K562 (cell line): ENCODE measurements at regions not wholly inside any gene's neighbourhood (a gene's known extent, or its start where the extent isn't known, plus 50 kb on each side); places are given as distances from the start of the nearest gene placed in this dataset.

Source experiments
- ATAC-seq: fragments of 200-7000 bp; cut with Tn5 transposase; 3 replicates; pipeline ENCODE4 v1.9.1; 2020; ENCODE audit warnings: moderate library complexity
- BruUV-seq: library from RNA; stranded (reverse); fragments of 400-500 nt; replicated peaks from 2 replicates; lab custom pipeline; 2021; lab: Mats Ljungman, UMichigan
- CTCF ChIA-PET: fragments of 300-600 bp; formaldehyde crosslinking; extraction: SDS; loops from one replicate; lab custom pipeline; 2021; ENCODE audit warnings: low intra/inter-chr PET ratio; lab: Yijun Ruan, JAX
- POLR2A ChIA-PET: fragments of 300-600, 350-650 bp; sonication (Branson Sonifier 250); formaldehyde crosslinking; extraction: SDS; loops from one replicate; lab custom pipeline; 2021; ENCODE audit warnings: antibody characterized with exemption, inconsistent platforms; lab: Yijun Ruan, JAX
- DNase-seq, 4 experiments: peaks; one replicate each; pipeline versions ENCODE4 v3.0.0 to v3.0.0-alpha.2; 2011 to 2018; ENCODE audit warnings: low spot score in 3 of 4, mixed read lengths in 3 of 4; ENCODE audit errors: extremely low read depth in 1 of 4
- FAIRE-seq: peaks from 2 replicates; lab custom pipeline; 2011; peaks lifted over from hg19 to GRCh38; lab: Jason Lieb, UNC
- H2AFZ ChIP-seq: 2 replicates; pipeline ENCODE4 v1.6.0; 2011; ENCODE audit warnings: low read depth, low read length, control low read depth, inconsistent platforms
- H3K27ac ChIP-seq: fragments of 200-600 bp; 3 replicates; pipeline ENCODE4 v1.8.0; 2011; ENCODE audit warnings: low read depth, mild to moderate bottlenecking, control low read depth, inconsistent platforms, low read length, moderate library complexity, mixed read lengths; ENCODE audit errors: extremely low read depth
- H3K27me3 ChIP-seq, 2 experiments: fragments of 300-600 bp in 1 of 2; 2 replicates in 1 of 2; 3 replicates in 1 of 2; pipeline versions ENCODE4 v1.6.0 to v1.8.0; 2011; ENCODE audit warnings: inconsistent platforms in 2 of 2, low read length in 2 of 2, mild to moderate bottlenecking in 1 of 2, mixed read lengths in 1 of 2, moderate library complexity in 1 of 2; ENCODE audit not compliant: control insufficient read depth in 2 of 2, insufficient read depth in 2 of 2
- H3K36me3 ChIP-seq: fragments of 300-600 bp; 3 replicates; pipeline ENCODE4 v1.8.0; 2011; ENCODE audit warnings: mild to moderate bottlenecking, low read length, inconsistent platforms; ENCODE audit not compliant: control insufficient read depth, insufficient read depth
- H3K4me1 ChIP-seq, 2 experiments: fragments of 200-600 bp in 1 of 2; replicated peaks in 1 of 2; 2 replicates in 1 of 2; 3 replicates in 1 of 2; pipeline versions ENCODE4 v1.5.1 to v1.8.0; 2011; ENCODE audit warnings: inconsistent platforms in 2 of 2, low read length in 2 of 2, mild to moderate bottlenecking in 1 of 2, mixed read lengths in 1 of 2, moderate library complexity in 1 of 2; ENCODE audit not compliant: control insufficient read depth in 2 of 2, insufficient read depth in 2 of 2
- H3K4me2 ChIP-seq: 2 replicates; pipeline ENCODE4 v1.6.1; 2011; ENCODE audit warnings: low read length, control low read depth, inconsistent platforms, mixed read lengths; ENCODE audit not compliant: insufficient read depth
- H3K4me3 ChIP-seq: fragments of 200-600 bp; sonication (generic), shearing (Covaris generic); 2 replicates; pipeline ENCODE4 v1.5.1; 2016; ENCODE audit warnings: control low read depth, inconsistent platforms
- H3K79me2 ChIP-seq: fragments of 200-600 bp; 3 replicates; pipeline ENCODE4 v1.8.0; 2011; ENCODE audit warnings: low read length, inconsistent platforms; ENCODE audit not compliant: control insufficient read depth, insufficient read depth
- H3K9ac ChIP-seq, 2 experiments: 2 replicates each; pipeline versions ENCODE4 v1.6.0 to v1.6.1; 2011; ENCODE audit warnings: low read depth in 2 of 2, low read length in 2 of 2, control low read depth in 1 of 2, inconsistent platforms in 1 of 2, mild to moderate bottlenecking in 1 of 2, mixed read lengths in 1 of 2; ENCODE audit not compliant: insufficient read depth in 1 of 2
- H3K9me1 ChIP-seq: one replicate; pipeline ENCODE4 v1.6.0; 2011; ENCODE audit warnings: inconsistent platforms, mild to moderate bottlenecking, low read length, moderate library complexity; ENCODE audit not compliant: control insufficient read depth, insufficient read depth
- H3K9me3 ChIP-seq: replicated peaks from 2 replicates; pipeline ENCODE4 v1.5.1; 2011; ENCODE audit warnings: low read depth, low read length, inconsistent platforms; ENCODE audit not compliant: control insufficient read depth, insufficient read depth
- H4K20me1 ChIP-seq: replicated peaks from 2 replicates; pipeline ENCODE4 v1.6.1; 2011; ENCODE audit warnings: low read length, inconsistent platforms, mixed read lengths; ENCODE audit not compliant: control insufficient read depth, insufficient read depth
- BRF1 ChIP-seq: IDR thresholded peaks from 3 replicates; pipeline ENCODE4 v1.6.1; 2011; ENCODE audit warnings: borderline replicate concordance, mild to moderate bottlenecking; ENCODE audit not compliant: insufficient read length; ENCODE audit errors: extremely low read depth
- CBFA2T3 ChIP-seq: fragments of 450-650 bp; IDR thresholded peaks from 2 replicates; pipeline ENCODE4 v1.6.1; 2017
- CCAR2 ChIP-seq: fragments of 200-400 bp; formaldehyde crosslinking; IDR thresholded peaks from 2 replicates; pipeline ENCODE4 v1.6.1; 2017; ENCODE audit warnings: mild to moderate bottlenecking, low read depth, low read length
- EP400 ChIP-seq: fragments of 450-650 bp; IDR thresholded peaks from 2 replicates; pipeline ENCODE4 v1.6.1; 2017; ENCODE audit warnings: antibody characterized with exemption, mild to moderate bottlenecking, moderate library complexity
- FOSL1 ChIP-seq: fragments of 200-800 bp; sonication (Bioruptor generic); conservative IDR thresholded peaks from 2 replicates; pipeline ENCODE4 v1.6.1; 2016; ENCODE audit warnings: missing genetic modification characterization, missing compliant biosample characterization
- FOXP1 ChIP-seq: sonication (generic); formaldehyde crosslinking; IDR thresholded peaks from 2 replicates; pipeline ENCODE4 v1.8.0; 2022; ENCODE audit warnings: mild to moderate bottlenecking, missing genetic modification reagents
- MCM3 ChIP-seq: fragments of 450-650 bp; IDR thresholded peaks from 2 replicates; pipeline ENCODE4 v1.6.1; 2016
- NFIC ChIP-seq: fragments of 450-650 bp; IDR thresholded peaks from 2 replicates; pipeline ENCODE4 v1.6.1; 2017; ENCODE audit warnings: mild to moderate bottlenecking, inconsistent platforms
- NRF1 ChIP-seq, 2 experiments: fragments of 450-650 bp; IDR thresholded peaks in 1 of 2; conservative IDR thresholded peaks in 1 of 2; 2 replicates each; pipeline ENCODE4 v1.6.1; 2014; ENCODE audit warnings: mild to moderate bottlenecking in 2 of 2
- RFX7 ChIP-seq: fragments of 250-450 bp; sonication (Bioruptor Pico); IDR thresholded peaks from 2 replicates; pipeline ENCODE4 v1.5.1; 2021; ENCODE audit warnings: mild to moderate bottlenecking
- SIX5 ChIP-seq, 2 experiments: IDR thresholded peaks; 2 replicates each; pipeline ENCODE4 v1.6.1; 2011; ENCODE audit warnings: low read length in 2 of 2, borderline replicate concordance in 1 of 2, low read depth in 1 of 2, mild to moderate bottlenecking in 1 of 2, moderate library complexity in 1 of 2; ENCODE audit not compliant: insufficient read depth in 1 of 2
- SMAD1 ChIP-seq: fragments of 150-350 bp; IDR thresholded peaks from 2 replicates; pipeline ENCODE4 v1.6.1; 2014; ENCODE audit warnings: low read length, low read depth; ENCODE audit not compliant: partially characterized antibody
- TAF15 ChIP-seq: fragments of 200-400 bp; formaldehyde crosslinking; IDR thresholded peaks from 2 replicates; pipeline ENCODE4 v1.6.1; 2017; ENCODE audit warnings: mild to moderate bottlenecking, low read depth, low read length, moderate library complexity
- TCF7 ChIP-seq: sonication (generic); IDR thresholded peaks from 2 replicates; pipeline ENCODE4 v1.6.1; 2016; ENCODE audit warnings: antibody characterized with exemption, borderline replicate concordance
- ZNF146 ChIP-seq: IDR thresholded peaks from one replicate; pipeline ENCODE4 v1.6.1; 2018; ENCODE audit warnings: missing compliant biosample characterization; ENCODE audit not compliant: unreplicated experiment
- ZNF174 ChIP-seq: fragments of 250-450 bp; sonication (Bioruptor Pico); IDR thresholded peaks from 2 replicates; pipeline ENCODE4 v1.4.0; 2020; ENCODE audit warnings: mild to moderate bottlenecking
- in situ Hi-C: fragments of 300-500 bp; cut with MboI; formaldehyde crosslinking; loops from 4 replicates; pipeline ENCODE4 v1.15.0; 2018; ENCODE audit warnings: inconsistent platforms, mixed read lengths
- intact Hi-C: fragments of 100-400 bp; cut with micrococcal nuclease; formaldehyde crosslinking; loops from 2 replicates; pipeline ENCODE4 v1.14.2; 2022
- TF ChIP-seq, protein P1 (sequence below): fragments of 450-650 bp; formaldehyde crosslinking; IDR thresholded peaks from 2 replicates; pipeline ENCODE4 v1.4.0; 2022; ENCODE audit warnings: missing genetic modification characterization
- TF ChIP-seq, protein P2 (sequence below), 2 experiments: fragments of 200-800 bp in 1 of 2; sonication (Bioruptor generic) in 1 of 2; sonication (generic) in 1 of 2; formaldehyde crosslinking in 1 of 2; IDR thresholded peaks in 1 of 2; conservative IDR thresholded peaks in 1 of 2; 2 replicates each; pipeline versions ENCODE4 v1.5.0 to v1.6.1; 2016 to 2020; ENCODE audit warnings: missing compliant biosample characterization in 1 of 2, missing genetic modification characterization in 1 of 2, missing genetic modification reagents in 1 of 2
- TF ChIP-seq, protein P3 (sequence below): fragments of 250-450 bp; sonication (Bioruptor Pico); IDR thresholded peaks from 2 replicates; pipeline ENCODE4 v1.5.0; 2021

DNA sequence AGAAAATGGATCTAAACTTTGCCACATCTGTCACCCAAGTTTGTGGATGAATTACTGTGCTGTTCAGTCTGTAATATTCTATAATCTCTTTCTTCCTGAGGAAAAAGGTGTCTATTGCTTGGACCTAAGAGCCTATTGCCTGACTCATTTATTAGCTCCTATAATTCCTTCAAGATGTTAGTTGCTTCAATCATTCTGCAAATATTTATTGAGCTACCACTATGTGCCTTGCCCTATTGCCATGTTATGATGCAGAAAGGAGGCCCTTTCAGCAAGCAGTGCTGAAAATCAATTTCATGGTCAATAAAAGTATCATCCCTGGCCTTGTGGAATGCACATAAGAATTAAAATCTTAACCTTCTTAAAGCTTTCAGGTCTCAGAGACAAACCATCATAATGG lies 113.6 kb downstream of the CCER1 start:
- ATAC-seq (no peak), FAIRE-seq (no peak), DNase-seq (no peak)
- Histone ChIP-seq H3K4me2 (no peak overlapping the region), H2AFZ (no peak overlapping the region), H3K36me3 (no peaks in the 10 kb centered on the region), H3K9me3 (0 out of 2 replicates have a peak, but pooled peaks cover 2% of the 10 kb centered on the region), H3K4me1 (no peaks in the 10 kb centered on the region), H3K27me3 (no peaks in the 10 kb centered on the region), H3K9ac (no peak overlapping the region), H4K20me1 (no peaks in the 10 kb centered on the region), H3K27ac (no peak overlapping the region), H3K4me3 (no peak overlapping the region), H3K79me2 (no peaks in the 10 kb centered on the region), H3K9me1 (no peaks in the 10 kb centered on the region)
- no peak for TF ChIP-seq TAF15
- TF ChIP-seq NFIC, result no peak
- no peak for TF ChIP-seq RFX7
- TF ChIP-seq BRF1, result no peak
- TF ChIP-seq FOSL1 (tag), result no peak
- no peak for TF ChIP-seq FOXP1
- TF ChIP-seq NRF1 (conservative IDR thresholded peaks at IDR 0.05 in 1 of 2, IDR thresholded peaks at IDR 0.05 in 1 of 2), result no peak
- TF ChIP-seq CCAR2, result no peak
- TF ChIP-seq, protein P1, sequence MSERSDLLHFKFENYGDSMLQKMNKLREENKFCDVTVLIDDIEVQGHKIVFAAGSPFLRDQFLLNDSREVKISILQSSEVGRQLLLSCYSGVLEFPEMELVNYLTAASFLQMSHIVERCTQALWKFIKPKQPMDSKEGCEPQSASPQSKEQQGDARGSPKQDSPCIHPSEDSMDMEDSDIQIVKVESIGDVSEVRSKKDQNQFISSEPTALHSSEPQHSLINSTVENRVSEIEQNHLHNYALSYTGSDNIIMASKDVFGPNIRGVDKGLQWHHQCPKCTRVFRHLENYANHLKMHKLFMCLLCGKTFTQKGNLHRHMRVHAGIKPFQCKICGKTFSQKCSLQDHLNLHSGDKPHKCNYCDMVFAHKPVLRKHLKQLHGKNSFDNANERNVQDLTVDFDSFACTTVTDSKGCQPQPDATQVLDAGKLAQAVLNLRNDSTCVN (CRISPR knock-in tag), result no peak
- TF ChIP-seq MCM3, result no peak
- TF ChIP-seq, protein P2, sequence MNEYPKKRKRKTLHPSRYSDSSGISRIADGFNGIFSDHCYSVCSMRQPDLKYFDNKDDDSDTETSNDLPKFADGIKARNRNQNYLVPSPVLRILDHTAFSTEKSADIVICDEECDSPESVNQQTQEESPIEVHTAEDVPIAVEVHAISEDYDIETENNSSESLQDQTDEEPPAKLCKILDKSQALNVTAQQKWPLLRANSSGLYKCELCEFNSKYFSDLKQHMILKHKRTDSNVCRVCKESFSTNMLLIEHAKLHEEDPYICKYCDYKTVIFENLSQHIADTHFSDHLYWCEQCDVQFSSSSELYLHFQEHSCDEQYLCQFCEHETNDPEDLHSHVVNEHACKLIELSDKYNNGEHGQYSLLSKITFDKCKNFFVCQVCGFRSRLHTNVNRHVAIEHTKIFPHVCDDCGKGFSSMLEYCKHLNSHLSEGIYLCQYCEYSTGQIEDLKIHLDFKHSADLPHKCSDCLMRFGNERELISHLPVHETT (CRISPR knock-in tag; conservative IDR thresholded peaks at IDR 0.05 in 1 of 2, IDR thresholded peaks at IDR 0.05 in 1 of 2), result no peak
- no peak for TF ChIP-seq ZNF146 (CRISPR knock-in tag)
- TF ChIP-seq CBFA2T3, result no peak
- TF ChIP-seq, protein P3, sequence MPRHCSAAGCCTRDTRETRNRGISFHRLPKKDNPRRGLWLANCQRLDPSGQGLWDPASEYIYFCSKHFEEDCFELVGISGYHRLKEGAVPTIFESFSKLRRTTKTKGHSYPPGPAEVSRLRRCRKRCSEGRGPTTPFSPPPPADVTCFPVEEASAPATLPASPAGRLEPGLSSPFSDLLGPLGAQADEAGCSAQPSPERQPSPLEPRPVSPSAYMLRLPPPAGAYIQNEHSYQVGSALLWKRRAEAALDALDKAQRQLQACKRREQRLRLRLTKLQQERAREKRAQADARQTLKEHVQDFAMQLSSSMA, result no peak
- no peak for TF ChIP-seq TCF7
- no peak for TF ChIP-seq EP400
- no peak for TF ChIP-seq SMAD1
- TF ChIP-seq SIX5 (IDR thresholded peaks at IDR 0.05; ENCODE audit: borderline replicate concordance in 1 of 2, insufficient read depth in 1 of 2, low read depth in 1 of 2, low read length in 2 of 2), result no peak
- TF ChIP-seq ZNF174 (CRISPR knock-in tag), result no peak
- in situ Hi-C loops, result loop anchor here (25.0 kb wide), 1 partner anchor 1304 kb away; the partner anchor contains the start of gene POC1B
- intact Hi-C loops, result no loop called here
- BruUV-seq, result no TSS peak
- ChIA-PET POLR2A (no interaction called here), CTCF (no interaction called here)
